ENCODE measurements at regions not wholly inside any gene's neighbourhood (a gene's known extent, or its start where the extent isn't known, plus 50 kb on each side); places are given as distances from the start of the nearest gene placed in this dataset.

- no peaks in the 10 kb centered on the region for H3K9me1 ChIP-seq (ENCODE audit: insufficient read depth, low read length)
- H4K20me1 ChIP-seq (ENCODE audit: insufficient read depth, low read length), result no peaks in the 10 kb centered on the region
- TF ChIP-seq MXI1 (IDR thresholded peaks at IDR 0.05; ENCODE audit: borderline replicate concordance, low read depth, low read length) (no peak), NFE2L2 (IDR thresholded peaks at IDR 0.05; ENCODE audit: low read depth, low read length) (no peak), SMC3 (IDR thresholded peaks at IDR 0.05; ENCODE audit: low read depth, low read length) (no peak), MAFK (IDR thresholded peaks at IDR 0.05; ENCODE audit: low read depth, low read length) (no peak), CEBPB (IDR thresholded peaks at IDR 0.05; ENCODE audit: low read depth, low read length) (no peak), RCOR1 (IDR thresholded peaks at IDR 0.05; ENCODE audit: insufficient replicate concordance, low read length) (no peak), ELK1 (IDR thresholded peaks at IDR 0.05; ENCODE audit: borderline replicate concordance, low read depth, low read length) (no peak), RAD21 (IDR thresholded peaks at IDR 0.05; ENCODE audit: low read length) (no peak), POLR2A (IDR thresholded peaks at IDR 0.05; ENCODE audit: low read depth, low read length) (no peak), FOS (IDR thresholded peaks at IDR 0.05; ENCODE audit: low read depth, low read length) (no peak), MAZ (IDR thresholded peaks at IDR 0.05; ENCODE audit: borderline replicate concordance, low read depth, low read length) (no peak), CHD1 (IDR thresholded peaks at IDR 0.05; ENCODE audit: low read depth, low read length) (no peak), CTCF (conservative IDR thresholded peaks at IDR 0.05; ENCODE audit: low read depth, low read length) (no peak), RFX5 (IDR thresholded peaks at IDR 0.05; ENCODE audit: low read depth, low read length) (no peak), USF2 (IDR thresholded peaks at IDR 0.05; ENCODE audit: low read depth, low read length) (no peak), BHLHE40 (IDR thresholded peaks at IDR 0.05; ENCODE audit: low read depth, low read length) (no peak)
- no peak overlapping the region for H2BK20ac ChIP-seq (ENCODE audit: low read depth, low read length)
- H4K5ac ChIP-seq (ENCODE audit: low read depth, low read length), result no peak overlapping the region
- no peak overlapping the region for H3K23ac ChIP-seq (ENCODE audit: low read depth, low read length)
- H4K8ac ChIP-seq (ENCODE audit: low read depth in 2 of 2, low read length in 2 of 2), result no peak overlapping the region
- no peak overlapping the region for H3K4me3 ChIP-seq (ENCODE audit: insufficient read depth, low read depth, low read length)
- H2BK120ac ChIP-seq (ENCODE audit: low read depth, low read length), result no peak overlapping the region
- H3K79me1 ChIP-seq (ENCODE audit: low read depth in 1 of 2, low read length in 2 of 2), result no peaks in the 10 kb centered on the region
- H3K9ac ChIP-seq (ENCODE audit: low read depth, low read length), result no peak overlapping the region
- H2AK9ac ChIP-seq (replicated peaks; ENCODE audit: low read depth, low read length, poor library complexity), result no peak overlapping the region
- no peaks in the 10 kb centered on the region for H3K4me1 ChIP-seq (ENCODE audit: control insufficient read depth, insufficient read depth, low read length)
- H3K36me3 ChIP-seq (ENCODE audit: control insufficient read depth, insufficient read depth, low read length), result no peaks in the 10 kb centered on the region
- no peak overlapping the region for H3K56ac ChIP-seq (ENCODE audit: extremely low read depth, insufficient read depth, low read length)
- no peaks in the 10 kb centered on the region for H3K9me3 ChIP-seq (ENCODE audit: control insufficient read depth, insufficient read depth, low read length)
- H3K18ac ChIP-seq (ENCODE audit: low read depth, low read length), result no peak overlapping the region
- no peak overlapping the region for H2BK15ac ChIP-seq (ENCODE audit: low read depth, low read length)
- no peak for DNase-seq
- no peak for ATAC-seq (ENCODE audit: low read depth)
- no peak overlapping the region for H2AFZ ChIP-seq (replicated peaks; ENCODE audit: low read length, poor library complexity)
- H3K27ac ChIP-seq (ENCODE audit: insufficient read depth, low read length), result no peak overlapping the region
- intact Hi-C loops (cut with micrococcal nuclease), result no loop called here
- no peak overlapping the region for H2BK5ac ChIP-seq (ENCODE audit: low read depth, low read length, poor library complexity, severe bottlenecking)
- H3K14ac ChIP-seq (replicated peaks; ENCODE audit: low read depth, low read length), result no peak overlapping the region
- POLR2A ChIA-PET (ENCODE audit: unreplicated experiment), result no interaction called here
- H3K4ac ChIP-seq (ENCODE audit: low read depth, low read length), result no peak overlapping the region
- no peak overlapping the region for H2AK5ac ChIP-seq (ENCODE audit: low read depth, low read length)
- CTCF ChIA-PET, result no interaction called here
- H4K91ac ChIP-seq (ENCODE audit: insufficient read depth, low read depth, low read length), result no peak overlapping the region
- no TSS peak for BruUV-seq (replicated peaks)
- H3K27me3 ChIP-seq (ENCODE audit: control insufficient read depth, insufficient read depth, low read length), result peaks cover 3% of the 10 kb centered on the region
- H3K4me2 ChIP-seq (ENCODE audit: low read depth, low read length), result no peak overlapping the region
- dilution Hi-C loops (cut with HindIII; ENCODE audit: low sequenced_read_pairs, unreplicated experiment), result no loop called here
- in situ Hi-C loops (cut with MboI; ENCODE audit: low sequenced_read_pairs), result no loop called here
Measured at GRCh38 chr10:61042533-61042932, 98.5 kb upstream of the RHOBTB1 start.
